Activated CD4-positive, alpha-beta T cell treated with anti-CD3 and anti-CD28 coated beads for 36 hours (primary cell): ENCODE measurements at regions not wholly inside any gene's neighbourhood (a gene's known extent, or its start where the extent isn't known, plus 50 kb on each side); places are given as distances from the start of the nearest gene placed in this dataset.

ENCODE experiments used
- ATAC-seq: fragments of 200-7000 bp; cut with Tn5 transposase; one replicate; pipeline ENCODE4 v1.10.0; 2021; ENCODE audit warnings: mild to moderate bottlenecking, moderate library complexity
- CTCF ChIA-PET: fragments of 350-600 bp; sonication (Branson Sonifier 250); formaldehyde crosslinking; loops from one replicate; lab custom pipeline; 2021; ENCODE audit warnings: antibody characterized with exemption; lab: Charles Lee
- POLR2A ChIA-PET: fragments of 350-600 bp; sonication (Branson Sonifier 250); formaldehyde crosslinking; loops from one replicate; lab custom pipeline; 2021; ENCODE audit warnings: antibody characterized with exemption, inconsistent platforms; lab: Charles Lee
- DNase-seq: peaks from one replicate; pipeline ENCODE4 v3.0.0-alpha.2; 2020
- H3K27ac Mint-ChIP-seq: one replicate; pipeline ENCODE4 v1.8.0; 2021; ENCODE audit warnings: mixed read lengths
- H3K27me3 Mint-ChIP-seq: one replicate; pipeline ENCODE4 v1.8.0; 2021; ENCODE audit warnings: mixed read lengths
- H3K36me3 Mint-ChIP-seq: one replicate; pipeline ENCODE4 v1.8.0; 2021; ENCODE audit warnings: low read depth, mixed read lengths
- H3K4me1 Mint-ChIP-seq: one replicate; pipeline ENCODE4 v1.8.0; 2021; ENCODE audit warnings: mixed read lengths
- H3K4me3 Mint-ChIP-seq: one replicate; pipeline ENCODE4 v1.8.0; 2021; ENCODE audit warnings: mild to moderate bottlenecking, moderate library complexity, mixed read lengths
- H3K9me3 Mint-ChIP-seq: one replicate; pipeline ENCODE4 v1.8.0; 2021; ENCODE audit warnings: low read depth, mixed read lengths
- intact Hi-C, 2 experiments: fragments of 100-400 bp; cut with DNase I in 1 of 2; cut with micrococcal nuclease in 1 of 2; formaldehyde crosslinking; loops; one replicate each; pipeline versions ENCODE4 v1.14.2 to v1.15.1; 2022 to 2024; cut with DNase I, micrococcal nuclease

GRCh38 chr13:103517066-103517767 lies 451.0 kb upstream of the SLC10A2 start:
- peaks cover 1% of the 10 kb centered on the region for H3K27me3 Mint-ChIP-seq
- DNase-seq (no peak), ATAC-seq (no peak)
- no peaks in the 10 kb centered on the region for H3K36me3 Mint-ChIP-seq
- no peaks in the 10 kb centered on the region for H3K4me1 Mint-ChIP-seq
- CTCF ChIA-PET, result no interaction called here
- POLR2A ChIA-PET, result no interaction called here
- no peak overlapping the region for H3K4me3 Mint-ChIP-seq
- H3K9me3 Mint-ChIP-seq, result no peaks in the 10 kb centered on the region
- no peak overlapping the region for H3K27ac Mint-ChIP-seq
- intact Hi-C loops, result no loop called here

GRCh38 chr13:103516015-103516795 lies 450.0 kb upstream of the SLC10A2 start:
- H3K4me3 Mint-ChIP-seq, result no peak overlapping the region
- intact Hi-C loops, result no loop called here
- no peaks in the 10 kb centered on the region for H3K4me1 Mint-ChIP-seq
- H3K27ac Mint-ChIP-seq, result no peak overlapping the region
- ChIA-PET POLR2A (no interaction called here), CTCF (no interaction called here)
- no peaks in the 10 kb centered on the region for H3K36me3 Mint-ChIP-seq
- peaks cover 1% of the 10 kb centered on the region for H3K27me3 Mint-ChIP-seq
- no peaks in the 10 kb centered on the region for H3K9me3 Mint-ChIP-seq
- DNase-seq (no peak), ATAC-seq (no peak)

- no peak for DNase-seq
- no peak overlapping the region for H3K27ac Mint-ChIP-seq
- intact Hi-C loops, result no loop called here
Measured at GRCh38 chr13:103515410-103515809, 449.2 kb upstream of the SLC10A2 start.

GRCh38 chr13:103514619-103515018 lies 448.4 kb upstream of the SLC10A2 start:
- CTCF ChIA-PET, result no interaction called here
- H3K27me3 Mint-ChIP-seq, result peaks cover 1% of the 10 kb centered on the region
- H3K27ac Mint-ChIP-seq, result no peak overlapping the region
- no peak for ATAC-seq
- no peak for DNase-seq
- no peaks in the 10 kb centered on the region for H3K4me1 Mint-ChIP-seq
- intact Hi-C loops, result no loop called here
- H3K9me3 Mint-ChIP-seq, result no peaks in the 10 kb centered on the region
- POLR2A ChIA-PET, result no interaction called here
- no peak overlapping the region for H3K4me3 Mint-ChIP-seq
- H3K36me3 Mint-ChIP-seq, result no peaks in the 10 kb centered on the region

More at GRCh38 chr13:103515410-103515809, 449.2 kb upstream of the SLC10A2 start:
- Mint-ChIP-seq H3K27me3 (peaks cover 1% of the 10 kb centered on the region), H3K9me3 (no peaks in the 10 kb centered on the region), H3K36me3 (no peaks in the 10 kb centered on the region), H3K4me1 (no peaks in the 10 kb centered on the region), H3K4me3 (no peak overlapping the region)
- ATAC-seq, result no peak
- ChIA-PET POLR2A (no interaction called here), CTCF (no interaction called here)

GRCh38 chr13:103514188-103514587 lies 448.0 kb upstream of the SLC10A2 start:
- H3K27me3 Mint-ChIP-seq, result peaks cover 1% of the 10 kb centered on the region
- H3K4me1 Mint-ChIP-seq, result no peaks in the 10 kb centered on the region
- H3K4me3 Mint-ChIP-seq, result no peak overlapping the region
- H3K27ac Mint-ChIP-seq, result no peak overlapping the region
- intact Hi-C loops, result no loop called here
- no peak for ATAC-seq
- no peak for DNase-seq
- ChIA-PET POLR2A (no interaction called here), CTCF (no interaction called here)
- no peaks in the 10 kb centered on the region for H3K36me3 Mint-ChIP-seq
- peaks cover under 1% of the 10 kb centered on the region for H3K9me3 Mint-ChIP-seq

- no peak for ATAC-seq
- no peaks in the 10 kb centered on the region for H3K4me1 Mint-ChIP-seq
- no peak overlapping the region for H3K27ac Mint-ChIP-seq
- peaks cover 6% of the 10 kb centered on the region for H3K9me3 Mint-ChIP-seq
- no peaks in the 10 kb centered on the region for H3K27me3 Mint-ChIP-seq
- no peak overlapping the region for H3K4me3 Mint-ChIP-seq
- DNase-seq, result no peak
- ChIA-PET CTCF (no interaction called here), POLR2A (no interaction called here)
- intact Hi-C loops, result no loop called here
- no peaks in the 10 kb centered on the region for H3K36me3 Mint-ChIP-seq
Measured at GRCh38 chr13:103510007-103510535, 443.9 kb upstream of the SLC10A2 start.

GRCh38 chr13:103497404-103497803 lies 431.2 kb upstream of the SLC10A2 start:
- Mint-ChIP-seq H3K36me3 (no peaks in the 10 kb centered on the region), H3K27me3 (no peaks in the 10 kb centered on the region), H3K4me3 (no peak overlapping the region), H3K4me1 (no peaks in the 10 kb centered on the region), H3K9me3 (peaks cover 5% of the 10 kb centered on the region), H3K27ac (no peak overlapping the region)
- ChIA-PET CTCF (no interaction called here), POLR2A (no interaction called here)
- no peak for DNase-seq
- no peak for ATAC-seq
- intact Hi-C loops, result no loop called here

- Mint-ChIP-seq H3K4me1 (no peaks in the 10 kb centered on the region), H3K27ac (no peak overlapping the region), H3K27me3 (no peaks in the 10 kb centered on the region), H3K4me3 (no peak overlapping the region), H3K9me3 (peaks cover under 1% of the 10 kb centered on the region), H3K36me3 (no peaks in the 10 kb centered on the region)
- ChIA-PET POLR2A (no interaction called here), CTCF (interaction anchor here (0.6 kb wide), 1 partner anchor 310 kb away, joined by 3 read pairs; no protein-coding TSS in a partner anchor)
- DNase-seq (no peak), ATAC-seq (no peak)
- intact Hi-C loops, result no loop called here
Measured at GRCh38 chr13:103487841-103488240, 421.6 kb upstream of the SLC10A2 start.

GRCh38 chr13:103473081-103473480 lies 406.9 kb upstream of the SLC10A2 start:
- intact Hi-C loops, result no loop called here
- ChIA-PET CTCF (no interaction called here), POLR2A (no interaction called here)
- no peak overlapping the region for H3K4me3 Mint-ChIP-seq
- no peaks in the 10 kb centered on the region for H3K4me1 Mint-ChIP-seq
- H3K27ac Mint-ChIP-seq, result no peak overlapping the region
- ATAC-seq (no peak), DNase-seq (no peak)
- H3K9me3 Mint-ChIP-seq, result peaks cover 3% of the 10 kb centered on the region
- H3K27me3 Mint-ChIP-seq, result no peaks in the 10 kb centered on the region
- no peaks in the 10 kb centered on the region for H3K36me3 Mint-ChIP-seq

GRCh38 chr13:103471896-103472295 lies 405.7 kb upstream of the SLC10A2 start:
- CTCF ChIA-PET, result no interaction called here
- Mint-ChIP-seq H3K4me3 (no peak overlapping the region), H3K27me3 (no peaks in the 10 kb centered on the region), H3K27ac (no peak overlapping the region), H3K36me3 (no peaks in the 10 kb centered on the region), H3K4me1 (no peaks in the 10 kb centered on the region), H3K9me3 (no peaks in the 10 kb centered on the region)
- DNase-seq (no peak), ATAC-seq (no peak)
- intact Hi-C loops, result no loop called here
- POLR2A ChIA-PET, result no interaction called here

- POLR2A ChIA-PET, result no interaction called here
- CTCF ChIA-PET, result no interaction called here
- Mint-ChIP-seq H3K27ac (no peak overlapping the region), H3K4me3 (no peak overlapping the region), H3K36me3 (no peaks in the 10 kb centered on the region), H3K4me1 (no peaks in the 10 kb centered on the region), H3K9me3 (no peaks in the 10 kb centered on the region), H3K27me3 (no peaks in the 10 kb centered on the region)
- ATAC-seq (no peak), DNase-seq (no peak)
- intact Hi-C loops, result no loop called here
Measured at GRCh38 chr13:103469771-103470170, 403.6 kb upstream of the SLC10A2 start.

GRCh38 chr13:103466761-103467160 lies 400.5 kb upstream of the SLC10A2 start:
- Mint-ChIP-seq H3K4me1 (no peaks in the 10 kb centered on the region), H3K27me3 (no peaks in the 10 kb centered on the region), H3K27ac (no peak overlapping the region), H3K9me3 (no peaks in the 10 kb centered on the region), H3K4me3 (no peak overlapping the region), H3K36me3 (no peaks in the 10 kb centered on the region)
- ATAC-seq, result no peak
- intact Hi-C loops, result no loop called here
- ChIA-PET POLR2A (no interaction called here), CTCF (no interaction called here)
- no peak for DNase-seq
